Lower leg skin (tissue), 3 donors: ENCODE measurements at regions not wholly inside any gene's neighbourhood (a gene's known extent, or its start where the extent isn't known, plus 50 kb on each side); places are given as distances from the start of the nearest gene placed in this dataset.

Experiments used
- CTCF ChIP-seq, 3 donors: fragments of 450-650 bp; IDR thresholded peaks; one replicate each; pipeline ENCODE4 v1.5.1; 2016; ENCODE audit warnings: antibody characterized with exemption in 3 of 3, mild to moderate bottlenecking in 3 of 3, moderate library complexity in 2 of 3
- POLR2A ChIP-seq, 2 donors: fragments of 450-650 bp; IDR thresholded peaks; one replicate each; pipeline ENCODE4 v1.6.1; 2016 to 2017; ENCODE audit warnings: antibody characterized with exemption in 2 of 2, mild to moderate bottlenecking in 1 of 2, moderate library complexity in 1 of 2

DNA sequence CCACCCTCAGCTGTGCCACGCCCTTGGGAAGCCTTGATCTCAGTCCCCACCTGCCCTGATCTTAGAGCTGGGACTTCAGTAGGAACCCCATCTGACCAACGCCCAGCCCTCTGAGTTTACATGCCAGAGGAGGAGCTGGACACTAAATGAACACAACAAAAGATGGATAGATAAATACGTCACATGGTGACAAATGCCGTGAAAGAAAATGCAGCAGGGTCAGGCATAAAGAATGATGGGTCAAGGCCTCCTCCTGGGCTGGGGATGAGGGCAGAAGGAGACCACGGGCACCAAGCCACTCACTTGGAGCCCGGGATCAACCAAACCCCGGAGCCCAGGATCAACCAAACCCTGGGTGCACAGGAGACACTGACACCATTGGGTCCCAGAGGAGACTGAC, 354.9 kb downstream of the C16orf95 start:
- TF ChIP-seq CTCF (IDR thresholded peaks at IDR 0.05): no peak
- TF ChIP-seq POLR2A (IDR thresholded peaks at IDR 0.05): no peak
